ENCODE measurements at regions not wholly inside any gene's neighbourhood (a gene's known extent, or its start where the extent isn't known, plus 50 kb on each side); places are given as distances from the start of the nearest gene placed in this dataset.

DNA sequence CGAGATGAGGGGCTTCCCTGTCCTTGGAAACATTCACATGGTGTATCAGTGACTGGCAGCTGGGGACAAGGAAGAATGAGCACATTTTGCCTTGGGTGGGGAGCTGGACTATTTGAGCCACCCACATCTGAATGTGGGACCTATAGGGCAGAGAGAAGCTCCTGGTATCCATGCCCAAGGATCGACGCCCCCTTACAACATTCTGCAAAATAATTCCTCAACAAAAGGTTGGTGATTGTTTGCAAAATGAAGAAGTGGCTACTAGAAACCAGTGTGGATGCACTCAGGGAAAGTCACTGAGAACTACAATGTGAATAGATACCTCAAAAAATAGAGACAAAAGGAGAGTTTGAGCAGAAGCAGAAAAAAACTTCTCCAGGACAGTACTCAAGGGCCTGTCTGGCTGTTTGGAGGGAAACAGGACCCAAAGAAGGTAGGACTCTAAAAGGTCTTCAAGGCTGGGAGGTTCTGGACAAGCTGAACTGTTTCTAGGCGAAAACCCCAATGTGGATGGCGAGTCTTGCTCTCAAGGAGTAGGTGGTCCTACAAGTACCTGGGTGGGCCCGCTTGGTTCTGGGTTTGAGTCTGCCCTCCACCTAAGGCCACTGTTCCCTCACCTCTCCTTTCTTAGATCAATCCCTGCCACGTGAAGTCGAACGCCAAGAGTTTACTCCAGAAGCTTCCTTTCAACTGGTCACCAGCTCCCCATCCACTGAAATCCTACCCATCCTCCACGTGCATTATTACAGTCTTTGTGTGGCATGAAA lies 125.0 kb upstream of the ZNF746 start:
- TF ChIP-seq CTCF (IDR thresholded peaks at IDR 0.05; ENCODE audit: borderline replicate concordance, insufficient read depth, low read depth, low read length) = no peak
- peak overlapping the region; percentile 26 for H3K4me3 ChIP-seq (ENCODE audit: low read depth, low read length)

DNA sequence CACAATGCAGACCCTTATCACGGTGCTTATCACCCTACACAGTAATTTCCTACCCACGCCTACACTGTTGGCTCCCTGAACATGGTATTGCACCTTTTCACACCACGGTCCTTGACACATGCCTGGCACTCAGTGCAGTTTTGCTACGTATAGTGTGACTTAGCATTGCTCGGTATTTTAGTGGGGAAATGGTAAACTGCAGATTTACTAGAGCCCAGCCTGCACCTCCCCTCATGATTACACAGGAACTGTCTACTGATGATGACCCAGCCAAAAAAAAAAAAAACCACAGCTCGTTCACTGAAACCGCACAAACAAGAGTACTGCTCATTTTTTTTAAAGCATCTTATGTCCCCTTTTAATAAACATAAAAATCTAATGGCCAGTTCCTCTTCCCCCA lies 124.2 kb upstream of the ZNF746 start:
- TF ChIP-seq CTCF (IDR thresholded peaks at IDR 0.05; ENCODE audit: borderline replicate concordance, insufficient read depth, low read depth, low read length) = no peak
- H3K4me3 ChIP-seq (ENCODE audit: low read depth, low read length) = no peak overlapping the region

GRCh38 chr7:149620961-149621360 lies 123.4 kb upstream of the ZNF746 start:
- H3K4me3 ChIP-seq (ENCODE audit: low read depth, low read length) = no peak overlapping the region
- TF ChIP-seq CTCF (IDR thresholded peaks at IDR 0.05; ENCODE audit: borderline replicate concordance, insufficient read depth, low read depth, low read length) = no peak

DNA sequence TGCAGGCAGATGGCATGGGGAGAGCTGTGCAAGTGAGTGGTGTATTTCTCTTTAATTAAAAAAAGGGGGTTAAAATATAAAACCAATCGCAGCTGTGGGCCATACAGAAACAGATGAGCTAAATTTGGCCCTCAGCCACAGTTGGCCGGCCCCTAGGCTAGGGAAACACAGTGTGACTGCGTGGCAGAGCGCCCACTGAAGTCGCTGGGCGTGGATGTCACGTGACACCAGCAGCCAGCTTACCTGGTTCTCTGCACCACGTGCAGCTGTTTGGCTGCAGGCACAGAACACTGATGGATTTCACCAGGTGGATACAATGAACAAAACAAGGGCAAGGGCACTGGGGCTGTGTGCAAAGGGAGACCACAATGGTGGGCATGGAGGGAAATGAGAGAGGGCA lies 119.3 kb upstream of the ZNF746 start:
- H3K4me3 ChIP-seq (ENCODE audit: low read depth, low read length) = no peak overlapping the region
- TF ChIP-seq CTCF (IDR thresholded peaks at IDR 0.05; ENCODE audit: borderline replicate concordance, insufficient read depth, low read depth, low read length) = no peak

- H3K4me3 ChIP-seq (ENCODE audit: low read depth, low read length) = no peak overlapping the region
- TF ChIP-seq CTCF (IDR thresholded peaks at IDR 0.05; ENCODE audit: borderline replicate concordance, insufficient read depth, low read depth, low read length) = no peak
Observed at GRCh38 chr7:149615690-149616270, 118.2 kb upstream of the ZNF746 start.

DNA sequence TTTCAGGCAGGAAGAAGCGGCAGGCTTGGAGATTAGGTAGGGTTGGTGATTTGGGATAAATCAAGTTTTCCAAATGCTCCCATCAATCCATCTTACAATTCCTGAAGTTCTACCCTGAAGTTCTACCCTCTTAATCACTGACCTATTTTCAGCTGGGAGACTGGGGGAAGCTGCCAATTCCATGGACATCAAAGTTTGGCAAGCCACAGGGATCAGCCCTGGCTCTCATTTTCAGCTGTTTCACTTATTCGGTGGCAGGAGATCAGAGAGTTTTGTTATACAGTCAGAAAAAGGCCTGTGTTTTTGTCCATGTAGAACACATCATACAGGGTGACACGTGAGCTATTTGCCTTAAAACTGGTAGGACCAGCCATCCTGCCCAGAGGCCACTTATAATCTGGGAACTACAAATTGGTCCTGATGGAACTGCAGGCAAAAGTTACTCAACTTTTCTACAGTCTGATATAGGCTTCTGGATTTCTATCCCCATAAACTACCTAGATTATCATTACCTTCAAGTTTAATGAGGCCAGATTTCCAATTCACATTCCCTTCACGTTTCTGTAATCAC lies 112.9 kb upstream of the ZNF746 start:
- H3K4me3 ChIP-seq (ENCODE audit: low read depth, low read length) = no peak overlapping the region
- TF ChIP-seq CTCF (IDR thresholded peaks at IDR 0.05; ENCODE audit: borderline replicate concordance, insufficient read depth, low read depth, low read length) = no peak

- no peak for TF ChIP-seq CTCF (IDR thresholded peaks at IDR 0.05; ENCODE audit: borderline replicate concordance, insufficient read depth, low read depth, low read length)
- no peak overlapping the region for H3K4me3 ChIP-seq (ENCODE audit: low read depth, low read length)
Observed at GRCh38 chr7:149608168-149608567, 110.6 kb upstream of the ZNF746 start.

Data from GM12875 (cell line).